BE2C (cell line): ENCODE measurements at regions not wholly inside any gene's neighbourhood (a gene's known extent, or its start where the extent isn't known, plus 50 kb on each side); places are given as distances from the start of the nearest gene placed in this dataset.

Experiments
- DNase-seq: peaks from one replicate; pipeline ENCODE4 v3.0.0-alpha.2; 2020
- H3K27me3 ChIP-seq: fragments of 250-450 bp; sonication (Bioruptor Pico); 2 replicates; pipeline ENCODE4 v1.5.1; 2020; ENCODE audit warnings: mild to moderate bottlenecking
- H3K36me3 ChIP-seq: fragments of 250-450 bp; sonication (Bioruptor Pico); 2 replicates; pipeline ENCODE4 v1.5.1; 2020; ENCODE audit warnings: mild to moderate bottlenecking
- H3K4me1 ChIP-seq: fragments of 250-450 bp; sonication (Bioruptor Pico); 2 replicates; pipeline ENCODE4 v1.5.1; 2020
- H3K4me3 ChIP-seq: 2 replicates; pipeline ENCODE4 v1.5.1; 2011; ENCODE audit warnings: low read depth, low read length
- H3K9me3 ChIP-seq: fragments of 250-450 bp; sonication (Bioruptor Pico); 2 replicates; pipeline ENCODE4 v1.5.1; 2020
- TF ChIP-seq, protein P1 (sequence below): IDR thresholded peaks from 2 replicates; pipeline ENCODE4 v1.5.1; 2012; ENCODE audit warnings: mild to moderate bottlenecking, low read depth, low read length

- no peak for DNase-seq
- Histone ChIP-seq H3K36me3 (no peaks in the 10 kb centered on the region), H3K27me3 (no peaks in the 10 kb centered on the region), H3K9me3 (no peaks in the 10 kb centered on the region), H3K4me3 (no peak overlapping the region), H3K4me1 (no peaks in the 10 kb centered on the region)
- TF ChIP-seq, protein P1, sequence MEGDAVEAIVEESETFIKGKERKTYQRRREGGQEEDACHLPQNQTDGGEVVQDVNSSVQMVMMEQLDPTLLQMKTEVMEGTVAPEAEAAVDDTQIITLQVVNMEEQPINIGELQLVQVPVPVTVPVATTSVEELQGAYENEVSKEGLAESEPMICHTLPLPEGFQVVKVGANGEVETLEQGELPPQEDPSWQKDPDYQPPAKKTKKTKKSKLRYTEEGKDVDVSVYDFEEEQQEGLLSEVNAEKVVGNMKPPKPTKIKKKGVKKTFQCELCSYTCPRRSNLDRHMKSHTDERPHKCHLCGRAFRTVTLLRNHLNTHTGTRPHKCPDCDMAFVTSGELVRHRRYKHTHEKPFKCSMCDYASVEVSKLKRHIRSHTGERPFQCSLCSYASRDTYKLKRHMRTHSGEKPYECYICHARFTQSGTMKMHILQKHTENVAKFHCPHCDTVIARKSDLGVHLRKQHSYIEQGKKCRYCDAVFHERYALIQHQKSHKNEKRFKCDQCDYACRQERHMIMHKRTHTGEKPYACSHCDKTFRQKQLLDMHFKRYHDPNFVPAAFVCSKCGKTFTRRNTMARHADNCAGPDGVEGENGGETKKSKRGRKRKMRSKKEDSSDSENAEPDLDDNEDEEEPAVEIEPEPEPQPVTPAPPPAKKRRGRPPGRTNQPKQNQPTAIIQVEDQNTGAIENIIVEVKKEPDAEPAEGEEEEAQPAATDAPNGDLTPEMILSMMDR = no peak
Observed at GRCh38 chr9:73264631-73265030, 113.0 kb downstream of the ANXA1 start.

- Histone ChIP-seq H3K4me1 (no peaks in the 10 kb centered on the region), H3K27me3 (no peaks in the 10 kb centered on the region), H3K9me3 (no peaks in the 10 kb centered on the region), H3K36me3 (no peaks in the 10 kb centered on the region), H3K4me3 (no peak overlapping the region)
- TF ChIP-seq, protein P1 = no peak
- DNase-seq = no peak
Observed at GRCh38 chr9:73265876-73266275, 114.2 kb downstream of the ANXA1 start.

DNA sequence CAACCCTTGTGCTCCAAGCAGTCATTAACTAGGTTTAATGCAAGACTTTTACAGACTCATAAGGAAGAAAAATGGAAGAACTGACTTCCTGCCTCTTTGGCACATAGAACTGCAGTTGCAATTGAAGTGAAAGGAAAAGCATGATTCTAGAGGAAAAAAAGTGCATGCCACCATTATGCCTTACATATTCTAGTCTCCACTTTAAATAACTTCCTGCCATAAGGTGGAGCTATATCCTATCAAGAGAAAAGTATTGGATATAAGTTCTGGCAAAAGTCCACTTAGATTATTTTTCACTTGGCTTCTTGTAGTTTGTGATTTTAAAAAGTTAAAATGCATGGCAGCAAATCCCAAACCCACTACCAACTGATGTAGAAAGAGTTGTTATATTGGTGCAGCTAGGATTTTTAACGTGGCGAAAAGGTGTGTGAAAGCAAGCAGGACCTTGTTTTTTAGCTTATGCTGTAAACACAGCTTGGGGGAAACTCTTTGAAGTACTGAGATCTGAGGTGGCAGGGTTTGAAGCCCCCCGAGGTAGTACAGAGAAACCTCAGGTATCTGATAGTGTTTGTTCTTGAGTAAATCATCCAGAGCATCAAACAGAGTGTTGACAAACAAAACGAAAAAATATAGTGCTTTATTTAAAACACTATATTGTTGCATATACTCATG lies 117.9 kb downstream of the ANXA1 start:
- TF ChIP-seq, protein P1 = no peak
- Histone ChIP-seq H3K9me3 (no peaks in the 10 kb centered on the region), H3K36me3 (no peaks in the 10 kb centered on the region), H3K27me3 (no peaks in the 10 kb centered on the region), H3K4me1 (no peaks in the 10 kb centered on the region), H3K4me3 (no peak overlapping the region)
- no peak for DNase-seq

- H3K36me3 ChIP-seq = no peaks in the 10 kb centered on the region
- DNase-seq = no peak
- no peaks in the 10 kb centered on the region for H3K27me3 ChIP-seq
- no peaks in the 10 kb centered on the region for H3K9me3 ChIP-seq
- no peak overlapping the region for H3K4me3 ChIP-seq
- H3K4me1 ChIP-seq = no peaks in the 10 kb centered on the region
- TF ChIP-seq, protein P1 = no peak
Observed at GRCh38 chr9:73270967-73271721, 119.5 kb downstream of the ANXA1 start.

DNA sequence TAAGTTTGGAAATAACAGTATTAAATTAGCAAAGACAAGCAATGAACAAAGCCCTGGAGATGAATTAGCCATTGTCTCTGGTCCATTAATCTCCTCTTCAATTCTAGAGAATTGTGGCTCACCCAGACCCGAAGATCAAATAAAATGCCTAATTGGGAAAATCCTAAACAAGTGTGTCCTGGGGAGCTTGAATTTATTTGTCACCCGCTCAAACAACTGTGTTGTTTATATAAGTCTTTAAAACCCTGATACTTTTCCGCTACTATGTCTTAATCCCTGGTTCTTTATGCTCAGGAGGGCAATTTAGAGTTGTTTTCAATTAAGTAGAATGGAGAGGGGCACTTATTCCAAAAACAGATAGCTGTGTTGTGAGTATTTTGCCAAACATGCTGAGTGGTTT lies 128.4 kb downstream of the ANXA1 start:
- Histone ChIP-seq H3K4me1 (no peaks in the 10 kb centered on the region), H3K9me3 (no peaks in the 10 kb centered on the region), H3K27me3 (no peaks in the 10 kb centered on the region), H3K4me3 (no peak overlapping the region), H3K36me3 (no peaks in the 10 kb centered on the region)
- no peak for DNase-seq
- TF ChIP-seq, protein P1 = no peak

DNA sequence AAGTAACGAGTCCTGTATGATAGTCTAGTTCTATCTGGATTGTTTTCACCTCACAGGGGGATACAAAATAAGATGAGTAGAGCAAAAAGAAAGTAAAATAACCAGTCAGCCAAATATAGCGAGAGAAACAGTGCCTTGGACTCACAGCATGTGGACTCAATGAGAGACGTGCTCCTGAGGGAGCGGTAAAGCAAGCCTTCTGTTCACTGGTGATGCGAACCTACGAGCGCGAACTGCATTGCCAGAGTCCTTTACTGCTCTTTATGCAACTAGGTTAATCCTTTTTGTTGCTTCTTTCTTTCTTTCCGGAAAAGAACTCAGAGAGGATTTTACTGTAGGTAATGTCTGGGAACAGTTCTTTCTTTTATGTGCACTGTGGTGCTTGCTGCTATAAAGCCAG lies 132.7 kb downstream of the ANXA1 start:
- no peaks in the 10 kb centered on the region for H3K9me3 ChIP-seq
- TF ChIP-seq, protein P1 = no peak
- no peak for DNase-seq
- no peak overlapping the region for H3K4me3 ChIP-seq
- no peaks in the 10 kb centered on the region for H3K4me1 ChIP-seq
- H3K27me3 ChIP-seq = no peaks in the 10 kb centered on the region
- no peaks in the 10 kb centered on the region for H3K36me3 ChIP-seq
